ENCODE measurements at regions not wholly inside any gene's neighbourhood (a gene's known extent, or its start where the extent isn't known, plus 50 kb on each side); places are given as distances from the start of the nearest gene placed in this dataset.
"Not testable (repeated sequence)": the region's sequence is repeated elsewhere in the genome, so short reads cannot be mapped to it uniquely, and the experiment has no call there.

- no peaks in the 10 kb centered on the region for H3K4me1 Mint-ChIP-seq (ENCODE audit: low read depth)
- no peak overlapping the region for H3K4me3 ChIP-seq (ENCODE audit: low read length)
- no peaks in the 10 kb centered on the region for H3K36me3 Mint-ChIP-seq (ENCODE audit: low read depth)
- no peak overlapping the region for H3K4me3 Mint-ChIP-seq
- DNase-seq (no peak), ATAC-seq (ENCODE audit: poor library complexity) (no peak)
- H3K27ac ChIP-seq (ENCODE audit: low read depth in 1 of 2, low read length in 2 of 2) = no peak overlapping the region
- H3K27me3 ChIP-seq (ENCODE audit: control insufficient read depth in 1 of 2, insufficient read depth in 2 of 2, low read length in 2 of 2) = no peaks in the 10 kb centered on the region
- intact Hi-C loops (cut with DNase I, micrococcal nuclease) = no loop called here
- peaks cover 4% of the 10 kb centered on the region for H3K27me3 Mint-ChIP-seq
- no peaks in the 10 kb centered on the region for H3K9me3 Mint-ChIP-seq
- no peaks in the 10 kb centered on the region for H3K4me1 ChIP-seq (ENCODE audit: insufficient read depth, low read length)
- ChIA-PET CTCF (no interaction called here), POLR2A (no interaction called here)
- no peak for TF ChIP-seq CTCF (IDR thresholded peaks at IDR 0.05)
- no peaks in the 10 kb centered on the region for H3K36me3 ChIP-seq (ENCODE audit: insufficient read depth, low read length)
- H3K9me3 ChIP-seq (ENCODE audit: control insufficient read depth in 1 of 2, insufficient read depth in 1 of 2, low read length in 2 of 2) = peaks cover 0 to 14% of the 10 kb centered on the region in 2 experiments
- H3K27ac Mint-ChIP-seq = no peak overlapping the region
Observed at GRCh38 chr5:17080361-17080760, 137.1 kb upstream of the BASP1 start.

DNA sequence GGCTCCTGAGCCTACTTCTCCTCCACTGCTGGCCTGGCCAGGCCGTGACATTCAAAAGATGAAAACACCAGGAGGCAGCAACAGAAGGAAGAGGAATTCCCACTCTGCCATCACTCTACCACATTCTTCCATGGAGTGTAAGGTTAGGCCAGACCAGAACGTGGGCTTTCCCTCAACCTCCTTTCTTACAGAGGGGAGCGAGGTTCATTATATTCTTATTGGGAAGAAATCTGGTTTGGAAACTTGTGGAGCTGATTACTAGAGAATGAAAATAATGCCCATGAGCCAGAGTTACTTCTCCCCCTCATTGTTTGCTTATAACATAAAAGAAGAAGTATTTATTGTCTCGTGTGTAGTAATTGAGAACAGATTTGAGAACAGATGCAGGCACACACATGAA is 136.3 kb upstream of the BASP1 start:
- Mint-ChIP-seq H3K27ac (no peak overlapping the region), H3K36me3 (ENCODE audit: low read depth) (no peaks in the 10 kb centered on the region), H3K4me1 (ENCODE audit: low read depth) (no peaks in the 10 kb centered on the region), H3K27me3 (peaks cover 4% of the 10 kb centered on the region), H3K9me3 (no peaks in the 10 kb centered on the region), H3K4me3 (no peak overlapping the region)
- peaks cover 0 to 14% of the 10 kb centered on the region in 2 experiments for H3K9me3 ChIP-seq (ENCODE audit: control insufficient read depth in 1 of 2, insufficient read depth in 1 of 2, low read length in 2 of 2)
- ATAC-seq (ENCODE audit: poor library complexity) = no peak
- intact Hi-C loops (cut with DNase I, micrococcal nuclease) = no loop called here
- DNase-seq = no peak
- no peak overlapping the region for H3K4me3 ChIP-seq (ENCODE audit: low read length)
- H3K36me3 ChIP-seq (ENCODE audit: insufficient read depth, low read length) = no peaks in the 10 kb centered on the region
- ChIA-PET POLR2A (no interaction called here), CTCF (no interaction called here)
- no peak for TF ChIP-seq CTCF (IDR thresholded peaks at IDR 0.05)
- H3K27ac ChIP-seq (ENCODE audit: low read depth in 1 of 2, low read length in 2 of 2) = no peak overlapping the region
- H3K27me3 ChIP-seq (ENCODE audit: control insufficient read depth in 1 of 2, insufficient read depth in 2 of 2, low read length in 2 of 2) = no peaks in the 10 kb centered on the region
- H3K4me1 ChIP-seq (ENCODE audit: insufficient read depth, low read length) = no peaks in the 10 kb centered on the region

- H3K4me3 ChIP-seq (ENCODE audit: low read length); H3K27me3 ChIP-seq (ENCODE audit: control insufficient read depth in 1 of 2, insufficient read depth in 2 of 2, low read length in 2 of 2); H3K4me1 ChIP-seq (ENCODE audit: insufficient read depth, low read length); H3K4me1 Mint-ChIP-seq (ENCODE audit: low read depth); H3K36me3 ChIP-seq (ENCODE audit: insufficient read depth, low read length); H3K36me3 Mint-ChIP-seq (ENCODE audit: low read depth); H3K27ac ChIP-seq (ENCODE audit: low read depth in 1 of 2, low read length in 2 of 2); H3K4me3 Mint-ChIP-seq; H3K27ac Mint-ChIP-seq; DNase-seq; ATAC-seq (ENCODE audit: poor library complexity); H3K27me3 Mint-ChIP-seq; H3K9me3 Mint-ChIP-seq; CTCF ChIA-PET; POLR2A ChIA-PET; intact Hi-C loops (cut with DNase I, micrococcal nuclease): not testable (repeated sequence)
- H3K9me3 ChIP-seq (ENCODE audit: control insufficient read depth in 1 of 2, insufficient read depth in 1 of 2, low read length in 2 of 2) = peaks cover 0 to 14% of the 10 kb centered on the region in 2 experiments
Observed at GRCh38 chr5:17083276-17083675, 134.2 kb upstream of the BASP1 start.

- POLR2A ChIA-PET = no interaction called here
Observed at GRCh38 chr5:17087035-17087434, 130.4 kb upstream of the BASP1 start.

More at GRCh38 chr5:17087035-17087434, 130.4 kb upstream of the BASP1 start:
- Mint-ChIP-seq H3K27me3 (peaks cover 4% of the 10 kb centered on the region), H3K36me3 (ENCODE audit: low read depth) (no peaks in the 10 kb centered on the region), H3K4me3 (no peak overlapping the region), H3K4me1 (ENCODE audit: low read depth) (no peaks in the 10 kb centered on the region), H3K9me3 (no peaks in the 10 kb centered on the region), H3K27ac (no peak overlapping the region)
- Histone ChIP-seq H3K27me3 (ENCODE audit: control insufficient read depth in 1 of 2, insufficient read depth in 2 of 2, low read length in 2 of 2) (no peaks in the 10 kb centered on the region), H3K4me3 (ENCODE audit: low read length) (no peak overlapping the region), H3K36me3 (ENCODE audit: insufficient read depth, low read length) (no peaks in the 10 kb centered on the region), H3K27ac (ENCODE audit: low read depth in 1 of 2, low read length in 2 of 2) (no peak overlapping the region), H3K9me3 (ENCODE audit: control insufficient read depth in 1 of 2, insufficient read depth in 1 of 2, low read length in 2 of 2) (peaks cover 0 to 14% of the 10 kb centered on the region in 2 experiments), H3K4me1 (ENCODE audit: insufficient read depth, low read length) (no peaks in the 10 kb centered on the region)
- intact Hi-C loops (cut with DNase I, micrococcal nuclease) = no loop called here
- CTCF ChIA-PET = no interaction called here
- DNase-seq (no peak), ATAC-seq (ENCODE audit: poor library complexity) (no peak)
- no peak for TF ChIP-seq CTCF (IDR thresholded peaks at IDR 0.05)
